HCT116 (cell line): ENCODE measurements at regions not wholly inside any gene's neighbourhood (a gene's known extent, or its start where the extent isn't known, plus 50 kb on each side); places are given as distances from the start of the nearest gene placed in this dataset.

ENCODE experiments used
- ATAC-seq: fragments of 200-7000 bp; cut with Tn5 transposase; 2 replicates; pipeline ENCODE4 v1.9.1; 2020; ENCODE audit warnings: mild to moderate bottlenecking, moderate library complexity
- BruUV-seq: library from RNA; stranded (reverse); fragments of 400-500 nt; replicated peaks from 2 replicates; lab custom pipeline; 2021; lab: Mats Ljungman, UMichigan
- CTCF ChIA-PET: fragments of 300-600 bp; sonication (Branson Sonifier 250); formaldehyde crosslinking; loops from one replicate; lab custom pipeline; 2021; ENCODE audit warnings: antibody characterized with exemption; lab: Charles Lee
- POLR2A ChIA-PET: fragments of 300-600, 350-600 bp; sonication (Branson Sonifier 250); formaldehyde crosslinking; loops from one replicate; lab custom pipeline; 2021; ENCODE audit warnings: antibody characterized with exemption; lab: Charles Lee
- RAD21 ChIA-PET, 2 experiments: fragments of 300-600 bp; sonication (Branson Sonifier 250); formaldehyde crosslinking; loops; one replicate each; lab custom pipeline; 2023; ENCODE audit warnings: low total read pairs in 2 of 2; ENCODE audit not compliant: uncharacterized antibody in 2 of 2, unreplicated experiment in 2 of 2, low non-redundant PET in 1 of 2; lab: Charles Lee
- DNase-seq: peaks from one replicate; pipeline ENCODE4 v3.0.0-alpha.2; 2010; ENCODE audit warnings: low read depth, low spot score
- H2AFZ ChIP-seq: fragments of 200-600 bp; shearing (Covaris generic), sonication (generic); 2 replicates; pipeline ENCODE4 v1.6.1; 2017; ENCODE audit warnings: low read depth, mixed run types, mixed read lengths, antibody characterized with exemption, low read length; ENCODE audit not compliant: poor library complexity, severe bottlenecking
- H3K27ac ChIP-seq: 2 replicates; pipeline ENCODE4 v1.5.1; 2012; ENCODE audit warnings: low read depth, low read length
- H3K27me3 ChIP-seq: fragments of 200-600 bp; sonication (generic); 2 replicates; pipeline ENCODE4 v1.6.1; 2016; ENCODE audit warnings: mixed run types, low read length, mixed read lengths; ENCODE audit not compliant: insufficient read depth
- H3K36me3 ChIP-seq, 2 experiments: fragments of 200-500 bp in 1 of 2; fragments of 200-600 bp in 1 of 2; sonication (Bioruptor generic) in 1 of 2; sonication (generic) in 1 of 2; 2 replicates each; pipeline versions ENCODE4 v1.5.1 to v1.6.1; 2014 to 2016; ENCODE audit warnings: low read length in 2 of 2, inconsistent platforms in 1 of 2, mixed read lengths in 1 of 2, mixed run types in 1 of 2; ENCODE audit not compliant: insufficient read depth in 2 of 2, control insufficient read depth in 1 of 2
- H3K4me1 ChIP-seq, 2 experiments: fragments of 200-600 bp in 1 of 2; sonication (generic) in 1 of 2; 2 replicates each; pipeline versions ENCODE4 v1.5.1 to v1.6.1; 2012 to 2017; ENCODE audit warnings: low read length in 2 of 2, inconsistent platforms in 1 of 2, mild to moderate bottlenecking in 1 of 2, mixed read lengths in 1 of 2, mixed run types in 1 of 2, moderate library complexity in 1 of 2; ENCODE audit not compliant: insufficient read depth in 2 of 2, control insufficient read depth in 1 of 2
- H3K4me2 ChIP-seq: fragments of 200-600 bp; sonication (generic); 2 replicates; pipeline ENCODE4 v1.6.1; 2017; ENCODE audit warnings: mixed run types, low read length, mixed read lengths
- H3K4me3 ChIP-seq, 2 experiments: fragments of 200-600 bp in 1 of 2; sonication (generic) in 1 of 2; replicated peaks in 1 of 2; 2 replicates each; pipeline ENCODE4 v1.5.1; 2011 to 2016; ENCODE audit warnings: low read length in 2 of 2, control low read depth in 1 of 2, low read depth in 1 of 2, mild to moderate bottlenecking in 1 of 2, mixed read lengths in 1 of 2, mixed run types in 1 of 2
- H3K79me2 ChIP-seq: fragments of 200-600 bp; sonication (generic); 2 replicates; pipeline ENCODE4 v1.6.1; 2017; ENCODE audit warnings: mild to moderate bottlenecking, mixed run types, low read length, moderate library complexity, mixed read lengths; ENCODE audit not compliant: insufficient read depth
- H3K9ac ChIP-seq: fragments of 200-600 bp; sonication (generic); 2 replicates; pipeline ENCODE4 v1.6.1; 2016; ENCODE audit warnings: low read length, mixed read lengths
- H3K9me2 ChIP-seq: fragments of 200-600 bp; sonication (generic), shearing (Covaris generic); 2 replicates; pipeline ENCODE4 v1.6.1; 2017; ENCODE audit warnings: mixed run types, mild to moderate bottlenecking, moderate library complexity; ENCODE audit not compliant: insufficient read depth
- H3K9me3 ChIP-seq, 2 experiments: fragments of 200-500 bp in 1 of 2; fragments of 200-600 bp in 1 of 2; sonication (Bioruptor generic) in 1 of 2; sonication (generic) in 1 of 2; 2 replicates each; pipeline ENCODE4 v1.6.1; 2014 to 2017; ENCODE audit warnings: low read length in 2 of 2, mixed read lengths in 2 of 2, inconsistent platforms in 1 of 2, low read depth in 1 of 2, mild to moderate bottlenecking in 1 of 2, mixed run types in 1 of 2, moderate library complexity in 1 of 2; ENCODE audit not compliant: control insufficient read depth in 1 of 2, insufficient read depth in 1 of 2
- H4K20me1 ChIP-seq: fragments of 200-600 bp; sonication (generic), shearing (Covaris generic); 2 replicates; pipeline ENCODE4 v1.6.1; 2017; ENCODE audit warnings: mixed run types, mild to moderate bottlenecking, moderate library complexity; ENCODE audit not compliant: insufficient read depth
- EZH2phosphoT487 ChIP-seq: fragments of 200-600 bp; IDR thresholded peaks from 2 replicates; pipeline ENCODE4 v1.6.1; 2018; ENCODE audit warnings: antibody characterized with exemption, borderline replicate concordance
- FOSL1 ChIP-seq: IDR thresholded peaks from 2 replicates; pipeline ENCODE4 v1.6.1; 2012; ENCODE audit warnings: low read depth
- JUND ChIP-seq: IDR thresholded peaks from 2 replicates; pipeline ENCODE4 v1.6.1; 2012
- POLR2A ChIP-seq: IDR thresholded peaks from 2 replicates; pipeline ENCODE4 v1.7.0; 2011; ENCODE audit warnings: borderline replicate concordance; ENCODE audit not compliant: insufficient read depth, insufficient read length; ENCODE audit errors: extremely low read depth
- POLR2AphosphoS5 ChIP-seq: IDR thresholded peaks from 2 replicates; pipeline ENCODE4 v1.6.1; 2011; ENCODE audit warnings: mild to moderate bottlenecking, low read depth, low read length, moderate library complexity
- RAD21 ChIP-seq: IDR thresholded peaks from 2 replicates; pipeline ENCODE4 v1.6.1; 2012; ENCODE audit warnings: low read depth, mild to moderate bottlenecking
- REST ChIP-seq: IDR thresholded peaks from 2 replicates; pipeline ENCODE4 v1.6.1; 2012; ENCODE audit warnings: low read depth
- SIN3A ChIP-seq: IDR thresholded peaks from 2 replicates; pipeline ENCODE4 v1.6.1; 2012; ENCODE audit warnings: low read depth
- SRF ChIP-seq: IDR thresholded peaks from 2 replicates; pipeline ENCODE4 v1.6.1; 2012; ENCODE audit warnings: low read depth
- YY1 ChIP-seq: IDR thresholded peaks from 2 replicates; pipeline ENCODE4 v1.6.1; 2011; ENCODE audit warnings: low read length, low read depth, moderate library complexity, mild to moderate bottlenecking; ENCODE audit not compliant: insufficient replicate concordance; ENCODE audit errors: extremely low read depth
- ZBTB33 ChIP-seq: IDR thresholded peaks from 2 replicates; pipeline ENCODE4 v1.6.1; 2011; ENCODE audit warnings: mild to moderate bottlenecking, low read length, moderate library complexity; ENCODE audit not compliant: insufficient replicate concordance; ENCODE audit errors: extremely low read depth
- ZFX ChIP-seq: fragments of 450-650 bp; IDR thresholded peaks from 2 replicates; pipeline ENCODE4 v1.6.1; 2017
- intact Hi-C: fragments of 100-400 bp; cut with micrococcal nuclease; formaldehyde crosslinking; loops from 2 replicates; pipeline ENCODE4 v1.10.0; 2022
- TF ChIP-seq, protein P1 (sequence below), 3 experiments: fragments of 200-600 bp in 1 of 3; sonication (generic) in 1 of 3; IDR thresholded peaks in 2 of 3; conservative IDR thresholded peaks in 1 of 3; 2 replicates each; pipeline ENCODE4 v1.5.1; 2012 to 2017; ENCODE audit warnings: low read depth in 2 of 3, low read length in 2 of 3, antibody characterized with exemption in 1 of 3, borderline replicate concordance in 1 of 3, control low read depth in 1 of 3, mild to moderate bottlenecking in 1 of 3, mixed read lengths in 1 of 3, mixed run types in 1 of 3, moderate library complexity in 1 of 3; ENCODE audit not compliant: insufficient read depth in 1 of 3
- TF ChIP-seq, protein P2 (sequence below): IDR thresholded peaks from 2 replicates; pipeline ENCODE4 v1.6.1; 2012

DNA sequence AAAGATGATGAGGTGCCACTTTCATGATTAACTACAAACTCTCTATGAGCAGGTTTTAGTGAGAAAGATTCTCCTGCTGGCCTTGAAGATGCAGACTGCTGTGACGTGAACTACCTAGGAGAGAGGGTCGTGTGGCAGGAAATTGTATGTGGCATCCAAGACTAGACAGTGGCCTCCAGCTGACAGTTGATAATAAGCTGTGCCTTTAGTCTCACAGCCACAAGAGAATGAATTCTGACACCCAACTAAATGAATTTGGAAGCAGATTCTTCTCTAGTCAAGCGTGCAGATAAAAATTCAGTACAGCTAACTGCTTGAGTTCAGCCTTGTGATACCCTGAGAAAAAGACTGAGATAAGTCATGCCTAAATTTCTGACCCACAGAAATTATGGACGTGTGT, 169.0 kb upstream of the COL3A1 start:
- no peak overlapping the region for H3K27ac ChIP-seq
- no peaks in the 10 kb centered on the region for H3K27me3 ChIP-seq
- no peak overlapping the region for H3K9ac ChIP-seq
- BruUV-seq = no TSS peak
- no peaks in the 10 kb centered on the region for H3K36me3 ChIP-seq
- no peak for ATAC-seq
- H3K79me2 ChIP-seq = no peaks in the 10 kb centered on the region
- CTCF ChIA-PET = no interaction called here
- no peaks in the 10 kb centered on the region for H3K9me2 ChIP-seq
- no peak overlapping the region for H2AFZ ChIP-seq
- RAD21 ChIA-PET = no interaction called here
- H3K4me2 ChIP-seq = no peak overlapping the region
- no peak for DNase-seq
- no peak for TF ChIP-seq EZH2phosphoT487
- peaks cover 3 to 4% of the 10 kb centered on the region in 2 experiments; a peak in 2 of 4 replicates for H3K9me3 ChIP-seq
- H3K4me1 ChIP-seq = no peaks in the 10 kb centered on the region
- no peaks in the 10 kb centered on the region for H4K20me1 ChIP-seq
- intact Hi-C loops = no loop called here
- POLR2A ChIA-PET = no interaction called here
- H3K4me3 ChIP-seq = no peak overlapping the region

GRCh38 chr2:188808947-188809355, 165.2 kb upstream of the COL3A1 start:
- H3K79me2 ChIP-seq = no peaks in the 10 kb centered on the region
- H3K27ac ChIP-seq = no peak overlapping the region
- TF ChIP-seq, protein P1, sequence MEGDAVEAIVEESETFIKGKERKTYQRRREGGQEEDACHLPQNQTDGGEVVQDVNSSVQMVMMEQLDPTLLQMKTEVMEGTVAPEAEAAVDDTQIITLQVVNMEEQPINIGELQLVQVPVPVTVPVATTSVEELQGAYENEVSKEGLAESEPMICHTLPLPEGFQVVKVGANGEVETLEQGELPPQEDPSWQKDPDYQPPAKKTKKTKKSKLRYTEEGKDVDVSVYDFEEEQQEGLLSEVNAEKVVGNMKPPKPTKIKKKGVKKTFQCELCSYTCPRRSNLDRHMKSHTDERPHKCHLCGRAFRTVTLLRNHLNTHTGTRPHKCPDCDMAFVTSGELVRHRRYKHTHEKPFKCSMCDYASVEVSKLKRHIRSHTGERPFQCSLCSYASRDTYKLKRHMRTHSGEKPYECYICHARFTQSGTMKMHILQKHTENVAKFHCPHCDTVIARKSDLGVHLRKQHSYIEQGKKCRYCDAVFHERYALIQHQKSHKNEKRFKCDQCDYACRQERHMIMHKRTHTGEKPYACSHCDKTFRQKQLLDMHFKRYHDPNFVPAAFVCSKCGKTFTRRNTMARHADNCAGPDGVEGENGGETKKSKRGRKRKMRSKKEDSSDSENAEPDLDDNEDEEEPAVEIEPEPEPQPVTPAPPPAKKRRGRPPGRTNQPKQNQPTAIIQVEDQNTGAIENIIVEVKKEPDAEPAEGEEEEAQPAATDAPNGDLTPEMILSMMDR (IDR thresholded peaks at IDR 0.05 in 2 of 3, conservative IDR thresholded peaks at IDR 0.05 in 1 of 3; ENCODE audit: borderline replicate concordance in 1 of 3, insufficient read depth in 1 of 3, low read depth in 2 of 3, low read length in 2 of 3) = no peak
- TF ChIP-seq REST = no peak
- no peak for TF ChIP-seq JUND
- no peak for TF ChIP-seq SIN3A
- TF ChIP-seq, protein P2, sequence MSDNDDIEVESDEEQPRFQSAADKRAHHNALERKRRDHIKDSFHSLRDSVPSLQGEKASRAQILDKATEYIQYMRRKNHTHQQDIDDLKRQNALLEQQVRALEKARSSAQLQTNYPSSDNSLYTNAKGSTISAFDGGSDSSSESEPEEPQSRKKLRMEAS = no peak
- TF ChIP-seq FOSL1 = no peak
- no peak for TF ChIP-seq RAD21
- no peak for TF ChIP-seq ZBTB33
- TF ChIP-seq ZFX = no peak
- no peak for TF ChIP-seq POLR2AphosphoS5
- no peak for TF ChIP-seq SRF
- TF ChIP-seq POLR2A = no peak
- no peak for TF ChIP-seq YY1
- no TSS peak for BruUV-seq
- no peaks in the 10 kb centered on the region for H3K9me3 ChIP-seq
- DNase-seq (no peak), ATAC-seq (no peak)
- H3K9ac ChIP-seq = no peak overlapping the region
- H4K20me1 ChIP-seq = no peaks in the 10 kb centered on the region
- intact Hi-C loops = no loop called here
- ChIA-PET RAD21 (no interaction called here), CTCF (no interaction called here), POLR2A (no interaction called here)
- H3K4me1 ChIP-seq = no peaks in the 10 kb centered on the region
- H3K36me3 ChIP-seq = no peaks in the 10 kb centered on the region
- no peak overlapping the region for H3K4me2 ChIP-seq
- no peak overlapping the region for H2AFZ ChIP-seq
- no peak overlapping the region for H3K4me3 ChIP-seq
- H3K9me2 ChIP-seq = no peaks in the 10 kb centered on the region
- H3K27me3 ChIP-seq = no peaks in the 10 kb centered on the region
